ENCODE measurements at regions not wholly inside any gene's neighbourhood (a gene's known extent, or its start where the extent isn't known, plus 50 kb on each side); places are given as distances from the start of the nearest gene placed in this dataset.

DNA sequence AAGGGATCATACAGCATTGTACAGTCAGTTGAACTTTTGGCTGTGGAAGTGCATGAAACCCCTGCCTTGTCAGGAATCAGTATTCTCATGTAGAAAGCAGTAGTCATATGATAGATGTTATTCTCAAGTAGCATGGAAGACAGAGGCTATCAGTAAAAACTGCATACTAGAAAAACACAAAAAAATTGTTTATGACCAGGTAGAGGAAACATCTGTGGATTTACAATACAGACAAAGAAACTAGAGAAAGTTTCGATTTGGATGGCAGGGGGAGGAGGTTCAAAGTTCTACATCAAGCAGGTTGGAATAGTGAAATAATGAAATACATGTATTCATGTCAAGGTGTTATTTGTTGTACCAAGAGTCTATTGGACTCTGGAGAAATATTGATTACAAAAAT lies 212.3 kb upstream of the DDI1 start:
- Histone ChIP-seq H3K9me3 (ENCODE audit: control insufficient read depth, insufficient read depth, low read length) (no peaks in the 10 kb centered on the region), H3K27ac (ENCODE audit: low read length) (no peak overlapping the region), H3K4me3 (ENCODE audit: low read length) (no peak overlapping the region), H3K4me1 (ENCODE audit: control insufficient read depth, insufficient read depth, low read length) (no peaks in the 10 kb centered on the region), H3K27me3 (ENCODE audit: control insufficient read depth, insufficient read depth, low read length) (no peaks in the 10 kb centered on the region), H3K36me3 (ENCODE audit: control insufficient read depth, insufficient read depth, low read length) (no peaks in the 10 kb centered on the region)
- WGBS (ENCODE audit: insufficient coverage, insufficient read length) = no CpG with 5 or more reads among the region's 1 CpG
- DNase-seq (ENCODE audit: low read depth, low spot score) = no peak

DNA sequence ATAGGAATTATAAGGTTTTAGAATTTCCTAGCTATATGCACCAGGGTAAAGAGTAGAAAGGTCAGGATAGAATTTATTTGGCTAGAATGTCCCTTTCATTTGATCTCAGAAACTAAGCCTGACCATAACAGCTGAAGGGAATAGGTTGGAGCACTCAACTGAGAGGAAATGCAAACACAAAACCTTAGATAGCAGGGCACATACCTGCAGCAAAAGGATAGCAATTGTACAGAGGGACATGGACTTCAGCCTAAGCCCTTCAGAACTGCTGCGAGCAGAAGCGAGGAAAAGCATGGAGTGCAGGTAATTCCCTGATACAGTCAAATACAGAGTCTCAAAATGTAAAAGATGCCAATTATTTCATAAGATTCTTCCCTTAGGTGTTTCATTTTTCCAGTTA lies 211.0 kb upstream of the DDI1 start:
- Histone ChIP-seq H3K27ac (ENCODE audit: low read length) (no peak overlapping the region), H3K9me3 (ENCODE audit: control insufficient read depth, insufficient read depth, low read length) (no peaks in the 10 kb centered on the region), H3K36me3 (ENCODE audit: control insufficient read depth, insufficient read depth, low read length) (no peaks in the 10 kb centered on the region), H3K4me1 (ENCODE audit: control insufficient read depth, insufficient read depth, low read length) (no peaks in the 10 kb centered on the region), H3K27me3 (ENCODE audit: control insufficient read depth, insufficient read depth, low read length) (no peaks in the 10 kb centered on the region), H3K4me3 (ENCODE audit: low read length) (no peak overlapping the region)
- no CpG with 5 or more reads among the region's 2 CpGs for WGBS (ENCODE audit: insufficient coverage, insufficient read length)
- no peak for DNase-seq (ENCODE audit: low read depth, low spot score)

DNA sequence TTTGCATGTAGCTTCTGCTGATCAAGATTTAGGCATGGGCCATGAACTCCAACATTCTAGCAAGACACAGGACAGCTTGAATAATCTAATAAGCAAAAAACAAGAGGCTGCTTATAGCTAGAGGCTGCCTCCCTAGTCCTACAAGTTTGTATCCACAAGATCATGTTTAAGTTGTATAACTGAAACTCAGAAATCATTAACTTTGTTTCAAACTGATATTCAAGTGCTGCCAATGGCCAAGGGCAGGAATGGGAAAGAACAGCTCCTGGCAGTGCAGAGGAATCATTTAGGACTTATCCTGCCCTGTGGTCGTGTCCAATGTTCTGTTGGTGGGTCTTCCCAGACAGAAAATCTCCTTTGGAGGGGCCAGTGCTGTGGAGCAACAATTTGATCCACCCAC lies 209.6 kb upstream of the DDI1 start:
- no peaks in the 10 kb centered on the region; the same call in 1 of the 2 replicates for H3K4me1 ChIP-seq (ENCODE audit: control insufficient read depth, insufficient read depth, low read length)
- H3K4me3 ChIP-seq (ENCODE audit: low read length) = no peak overlapping the region
- no peak for DNase-seq (ENCODE audit: low read depth, low spot score)
- no peaks in the 10 kb centered on the region for H3K9me3 ChIP-seq (ENCODE audit: control insufficient read depth, insufficient read depth, low read length)
- no CpG with 5 or more reads among the region's 1 CpG for WGBS (ENCODE audit: insufficient coverage, insufficient read length)
- H3K27ac ChIP-seq (ENCODE audit: low read length) = no peak overlapping the region
- H3K36me3 ChIP-seq (ENCODE audit: control insufficient read depth, insufficient read depth, low read length) = no peaks in the 10 kb centered on the region
- no peaks in the 10 kb centered on the region for H3K27me3 ChIP-seq (ENCODE audit: control insufficient read depth, insufficient read depth, low read length)

DNA sequence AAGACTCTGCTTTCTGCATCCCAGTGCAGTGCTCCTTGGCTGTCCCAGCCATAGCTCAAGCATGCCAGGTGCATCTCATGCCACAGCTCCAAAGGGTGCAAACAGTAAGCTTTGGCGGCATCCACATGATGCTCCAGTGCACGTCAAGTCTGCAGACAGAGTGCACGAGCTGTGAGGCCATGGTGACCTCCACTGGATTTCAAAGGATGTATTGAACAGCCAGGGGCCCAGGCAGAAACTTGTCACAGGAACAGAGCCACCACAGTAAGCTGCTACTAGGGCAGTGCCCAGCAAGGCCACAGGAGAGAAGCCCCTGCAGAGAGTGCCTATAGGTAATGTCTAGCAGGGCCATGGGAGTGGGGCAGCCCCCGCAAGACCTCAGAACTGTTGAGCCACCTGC lies 206.8 kb upstream of the DDI1 start:
- H3K27me3 ChIP-seq (ENCODE audit: control insufficient read depth, insufficient read depth, low read length) = no peaks in the 10 kb centered on the region
- WGBS (ENCODE audit: insufficient coverage, insufficient read length) = no CpG with 5 or more reads among the region's 4 CpGs

DNA sequence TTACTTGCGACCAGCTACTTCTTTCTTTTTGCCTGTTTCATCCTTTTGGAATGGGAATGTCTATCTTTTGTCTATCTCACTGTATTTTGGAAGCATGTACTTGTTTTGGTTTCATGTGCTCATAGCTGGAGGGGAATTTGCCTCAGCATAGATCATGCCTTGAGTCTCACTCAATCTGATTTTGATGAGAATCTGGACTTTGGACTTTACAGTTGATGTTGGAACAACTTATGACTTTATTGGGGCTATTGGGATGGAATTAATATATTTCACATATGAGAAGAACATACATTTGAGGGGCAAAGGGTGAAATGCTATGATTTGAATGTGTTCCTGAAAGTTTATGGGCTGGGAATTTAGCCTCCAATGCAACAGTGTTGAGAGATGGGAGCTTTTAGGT lies 206.2 kb upstream of the DDI1 start:
- no peak for DNase-seq (ENCODE audit: low read depth, low spot score)
- Histone ChIP-seq H3K27ac (ENCODE audit: low read length) (no peak overlapping the region), H3K9me3 (ENCODE audit: control insufficient read depth, insufficient read depth, low read length) (no peaks in the 10 kb centered on the region), H3K27me3 (ENCODE audit: control insufficient read depth, insufficient read depth, low read length) (no peaks in the 10 kb centered on the region), H3K4me3 (ENCODE audit: low read length) (no peak overlapping the region), H3K4me1 (ENCODE audit: control insufficient read depth, insufficient read depth, low read length) (no peaks in the 10 kb centered on the region; the same call in 1 of the 2 replicates), H3K36me3 (ENCODE audit: control insufficient read depth, insufficient read depth, low read length) (no peaks in the 10 kb centered on the region)
- no CpG with 5 or more reads among the region's 1 CpG for WGBS (ENCODE audit: insufficient coverage, insufficient read length)

More for the DNA sequence above, 206.8 kb upstream of the DDI1 start:
- H3K27ac ChIP-seq (ENCODE audit: low read length) = no peak overlapping the region
- H3K4me3 ChIP-seq (ENCODE audit: low read length) = no peak overlapping the region
- DNase-seq (ENCODE audit: low read depth, low spot score) = no peak
- no peaks in the 10 kb centered on the region for H3K36me3 ChIP-seq (ENCODE audit: control insufficient read depth, insufficient read depth, low read length)
- H3K9me3 ChIP-seq (ENCODE audit: control insufficient read depth, insufficient read depth, low read length) = no peaks in the 10 kb centered on the region
- no peaks in the 10 kb centered on the region; the same call in 1 of the 2 replicates for H3K4me1 ChIP-seq (ENCODE audit: control insufficient read depth, insufficient read depth, low read length)

DNA sequence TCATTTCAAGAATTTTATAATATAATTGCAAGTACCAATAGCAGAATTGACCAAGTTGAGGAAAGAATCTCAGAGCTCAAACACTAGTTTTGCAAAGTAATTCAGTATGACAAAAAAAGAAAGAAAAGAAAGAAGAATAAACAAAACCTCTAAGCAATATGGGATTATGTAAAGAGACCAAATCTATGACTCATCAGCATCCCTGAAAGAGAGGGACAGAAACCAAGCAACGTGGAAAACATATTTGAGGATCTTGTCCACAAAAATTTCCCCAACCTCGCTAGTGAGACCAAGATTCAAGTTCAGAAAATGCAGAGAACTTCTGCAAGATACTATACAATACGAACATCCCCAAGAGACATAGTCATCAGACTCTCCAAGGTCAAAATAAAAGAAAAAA lies 203.7 kb upstream of the DDI1 start:
- no CpG with 5 or more reads among the region's 3 CpGs for WGBS (ENCODE audit: insufficient coverage, insufficient read length)
- DNase-seq (ENCODE audit: low read depth, low spot score) = no peak
- no peaks in the 10 kb centered on the region for H3K9me3 ChIP-seq (ENCODE audit: control insufficient read depth, insufficient read depth, low read length)

DNA sequence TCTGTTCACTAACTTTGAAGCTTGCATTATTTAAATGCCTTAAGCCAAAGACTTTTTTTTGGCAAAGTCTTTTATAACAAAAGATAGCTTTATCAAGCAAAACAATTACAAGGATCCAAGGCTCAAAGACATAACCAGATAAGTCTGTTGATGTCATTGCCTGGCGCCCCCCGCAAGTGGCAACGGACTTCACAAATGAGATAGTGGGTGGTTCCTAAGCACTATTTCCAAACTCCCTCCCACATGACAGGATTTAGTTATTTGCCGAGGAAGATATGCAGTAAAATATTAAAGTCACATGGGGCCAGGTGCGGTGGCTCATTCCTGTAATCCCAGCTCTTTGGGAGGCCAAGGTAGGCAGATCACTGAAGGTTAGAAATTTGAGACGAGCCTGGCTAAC lies 194.2 kb upstream of the DDI1 start:
- no CpG with 5 or more reads among the region's 6 CpGs for WGBS (ENCODE audit: insufficient coverage, insufficient read length)
- no peak overlapping the region for H3K4me3 ChIP-seq (ENCODE audit: low read length)
- no peak overlapping the region for H3K27ac ChIP-seq (ENCODE audit: low read length)
- H3K9me3 ChIP-seq (ENCODE audit: control insufficient read depth, insufficient read depth, low read length) = no peaks in the 10 kb centered on the region
- H3K36me3 ChIP-seq (ENCODE audit: control insufficient read depth, insufficient read depth, low read length) = no peaks in the 10 kb centered on the region
- no peak for DNase-seq (ENCODE audit: low read depth, low spot score)
- H3K4me1 ChIP-seq (ENCODE audit: control insufficient read depth, insufficient read depth, low read length) = no peaks in the 10 kb centered on the region
- H3K27me3 ChIP-seq (ENCODE audit: control insufficient read depth, insufficient read depth, low read length) = no peaks in the 10 kb centered on the region

More for the DNA sequence above, 203.7 kb upstream of the DDI1 start:
- Histone ChIP-seq H3K4me3 (ENCODE audit: low read length) (no peak overlapping the region), H3K27me3 (ENCODE audit: control insufficient read depth, insufficient read depth, low read length) (no peaks in the 10 kb centered on the region), H3K4me1 (ENCODE audit: control insufficient read depth, insufficient read depth, low read length) (no peaks in the 10 kb centered on the region; the same call in 1 of the 2 replicates), H3K27ac (ENCODE audit: low read length) (no peak overlapping the region), H3K36me3 (ENCODE audit: control insufficient read depth, insufficient read depth, low read length) (no peaks in the 10 kb centered on the region)

DNA sequence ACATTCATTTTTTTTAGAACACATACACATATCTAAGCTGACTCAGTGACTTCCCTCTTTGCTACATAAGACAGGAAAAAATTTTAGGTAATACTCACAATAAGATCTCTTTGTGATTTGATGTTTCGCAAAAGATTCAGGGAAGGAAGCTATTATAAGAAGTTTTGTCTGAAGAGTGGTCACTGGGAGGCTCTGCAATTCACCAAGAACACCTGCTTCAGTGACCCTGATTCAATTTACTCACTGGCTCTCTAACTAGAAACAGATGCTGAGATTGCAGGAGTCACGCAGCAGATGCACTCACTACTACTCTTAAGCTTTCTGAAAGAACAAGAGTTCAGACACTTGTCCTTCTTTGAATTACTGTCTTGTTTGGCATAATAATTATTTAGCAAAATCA lies 193.6 kb upstream of the DDI1 start:
- no peaks in the 10 kb centered on the region for H3K9me3 ChIP-seq (ENCODE audit: control insufficient read depth, insufficient read depth, low read length)
- WGBS (ENCODE audit: insufficient coverage, insufficient read length) = no CpG with 5 or more reads among the region's 2 CpGs
- H3K27me3 ChIP-seq (ENCODE audit: control insufficient read depth, insufficient read depth, low read length) = no peaks in the 10 kb centered on the region
- no peak overlapping the region for H3K4me3 ChIP-seq (ENCODE audit: low read length)
- no peaks in the 10 kb centered on the region for H3K4me1 ChIP-seq (ENCODE audit: control insufficient read depth, insufficient read depth, low read length)
- DNase-seq (ENCODE audit: low read depth, low spot score) = no peak
- H3K36me3 ChIP-seq (ENCODE audit: control insufficient read depth, insufficient read depth, low read length) = no peaks in the 10 kb centered on the region
- H3K27ac ChIP-seq (ENCODE audit: low read length) = no peak overlapping the region

DNA sequence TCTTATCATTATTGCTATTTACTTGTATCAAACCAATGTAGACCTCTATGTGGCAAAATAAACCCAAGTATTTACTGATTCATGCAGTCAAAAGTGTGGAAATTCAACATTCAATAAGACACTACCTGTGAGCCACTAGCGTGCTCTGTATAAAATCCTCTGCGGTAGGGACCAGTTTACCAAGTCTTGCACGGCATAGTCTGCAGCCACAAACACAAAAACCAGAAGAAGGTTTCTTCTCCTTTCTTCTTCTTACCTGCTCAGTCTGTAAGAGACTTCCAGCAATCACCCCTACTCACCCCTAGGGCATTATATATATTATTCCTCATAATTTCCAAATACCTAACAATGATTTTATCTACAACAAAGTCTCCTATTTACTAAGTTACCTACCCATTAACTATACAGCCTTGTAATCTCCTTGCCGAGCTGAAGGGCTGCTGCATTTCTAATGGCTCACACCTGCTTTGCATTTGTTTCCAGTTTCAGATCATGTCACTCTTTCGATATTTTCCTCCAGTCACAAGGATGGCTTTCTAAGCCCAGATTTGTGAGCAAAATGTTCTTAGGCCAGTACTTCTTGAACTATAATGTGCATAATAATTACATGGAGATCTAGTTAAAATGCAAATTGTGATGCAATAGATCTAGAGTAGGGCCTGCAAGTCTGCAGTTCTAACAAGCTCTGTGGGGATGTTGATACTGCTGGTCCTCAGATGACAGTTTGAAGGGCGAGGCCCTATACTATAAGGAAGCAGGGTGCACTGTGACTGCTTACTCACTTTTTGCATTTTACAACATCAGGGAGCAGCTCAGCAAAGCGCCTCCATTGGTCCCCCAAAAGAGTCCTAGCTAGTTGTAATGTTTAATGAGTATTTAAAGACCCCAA lies 191.9 kb upstream of the DDI1 start:
- no peaks in the 10 kb centered on the region for H3K27me3 ChIP-seq (ENCODE audit: control insufficient read depth, insufficient read depth, low read length)
- no peak overlapping the region for H3K4me3 ChIP-seq (ENCODE audit: low read length)
- H3K4me1 ChIP-seq (ENCODE audit: control insufficient read depth, insufficient read depth, low read length) = no peaks in the 10 kb centered on the region
- no peak overlapping the region for H3K27ac ChIP-seq (ENCODE audit: low read length)
- no peaks in the 10 kb centered on the region for H3K9me3 ChIP-seq (ENCODE audit: control insufficient read depth, insufficient read depth, low read length)
- no peaks in the 10 kb centered on the region for H3K36me3 ChIP-seq (ENCODE audit: control insufficient read depth, insufficient read depth, low read length)
- WGBS (ENCODE audit: insufficient coverage, insufficient read length) = no CpG with 5 or more reads among the region's 7 CpGs
- no peak for DNase-seq (ENCODE audit: low read depth, low spot score)

DNA sequence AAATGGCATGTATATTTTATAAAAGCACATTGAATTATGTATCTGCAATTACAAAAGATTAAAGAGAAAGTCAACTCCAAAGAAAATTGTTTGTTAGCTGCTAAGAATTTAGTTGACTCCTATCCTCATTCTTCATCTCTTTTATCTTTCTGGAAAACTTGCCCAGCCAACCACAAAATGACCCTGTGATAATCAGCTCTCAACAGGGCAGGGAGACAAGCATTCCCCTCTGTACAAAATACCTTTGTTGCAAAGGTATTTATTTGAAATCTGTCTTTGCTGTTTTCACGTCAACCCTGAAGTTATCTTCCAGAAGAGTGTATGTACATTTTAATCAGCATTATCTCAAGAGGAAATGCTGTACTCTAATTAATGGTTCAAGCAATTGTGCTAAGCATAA lies 191.1 kb upstream of the DDI1 start:
- H3K36me3 ChIP-seq (ENCODE audit: control insufficient read depth, insufficient read depth, low read length) = no peaks in the 10 kb centered on the region
- no CpG with 5 or more reads among the region's 1 CpG for WGBS (ENCODE audit: insufficient coverage, insufficient read length)
- no peaks in the 10 kb centered on the region for H3K27me3 ChIP-seq (ENCODE audit: control insufficient read depth, insufficient read depth, low read length)
- H3K4me1 ChIP-seq (ENCODE audit: control insufficient read depth, insufficient read depth, low read length) = no peaks in the 10 kb centered on the region
- no peak overlapping the region for H3K27ac ChIP-seq (ENCODE audit: low read length)
- no peaks in the 10 kb centered on the region for H3K9me3 ChIP-seq (ENCODE audit: control insufficient read depth, insufficient read depth, low read length)
- DNase-seq (ENCODE audit: low read depth, low spot score) = no peak
- no peak overlapping the region for H3K4me3 ChIP-seq (ENCODE audit: low read length)

DNA sequence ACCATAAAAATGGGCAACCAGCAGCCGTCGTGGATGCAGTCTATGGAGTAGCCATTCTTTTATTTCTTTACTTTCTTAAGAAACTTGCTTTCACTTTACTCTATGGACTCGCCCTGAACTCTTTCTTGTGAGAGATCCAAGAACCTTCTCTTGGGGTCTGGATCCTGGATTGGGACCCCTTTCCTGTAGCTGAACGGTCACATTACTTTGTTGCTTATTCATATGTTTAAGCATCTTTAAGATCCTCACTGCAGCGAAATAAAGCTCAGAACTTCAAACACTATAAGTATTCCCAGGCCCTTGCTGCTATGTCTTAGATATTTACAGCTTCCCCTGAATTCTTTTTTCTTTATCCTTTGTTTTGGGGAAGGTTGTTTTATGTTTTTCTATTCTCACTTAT lies 187.8 kb upstream of the DDI1 start:
- Histone ChIP-seq H3K4me1 (ENCODE audit: control insufficient read depth, insufficient read depth, low read length) (no peaks in the 10 kb centered on the region), H3K4me3 (ENCODE audit: low read length) (no peak overlapping the region), H3K27me3 (ENCODE audit: control insufficient read depth, insufficient read depth, low read length) (no peaks in the 10 kb centered on the region), H3K27ac (ENCODE audit: low read length) (no peak overlapping the region), H3K9me3 (ENCODE audit: control insufficient read depth, insufficient read depth, low read length) (no peaks in the 10 kb centered on the region), H3K36me3 (ENCODE audit: control insufficient read depth, insufficient read depth, low read length) (no peaks in the 10 kb centered on the region)
- WGBS (ENCODE audit: insufficient coverage, insufficient read length) = no CpG with 5 or more reads among the region's 5 CpGs
- DNase-seq (ENCODE audit: low read depth, low spot score) = no peak

Measured in iPS DF 6.9 (cell line).